ENCODE measurements at regions not wholly inside any gene's neighbourhood (a gene's known extent, or its start where the extent isn't known, plus 50 kb on each side); places are given as distances from the start of the nearest gene placed in this dataset.
"Not testable (repeated sequence)": the region's sequence is repeated elsewhere in the genome, so short reads cannot be mapped to it uniquely, and the experiment has no call there.

DNA sequence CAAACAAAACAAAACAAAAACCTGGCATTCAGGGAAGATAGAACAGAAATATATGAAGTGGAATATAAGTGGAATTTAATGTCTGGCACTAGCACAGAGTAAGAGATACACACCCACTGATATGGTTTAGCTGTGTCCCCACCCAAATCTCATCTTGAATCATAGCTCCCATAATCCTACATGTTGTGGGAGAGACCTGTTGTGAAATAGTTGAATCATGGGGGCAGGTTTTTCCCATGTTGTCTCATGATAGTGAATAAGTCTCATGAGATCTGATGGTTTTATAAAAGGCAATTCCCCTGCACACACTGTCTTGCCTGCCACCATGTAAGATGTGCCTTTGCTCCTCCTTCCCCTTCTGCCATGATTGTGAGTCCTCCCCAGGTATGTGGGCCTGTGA, 200.1 kb upstream of the RGS17 start:
- TF ChIP-seq POLR2A (IDR thresholded peaks at IDR 0.05); POLR2AphosphoS5 (IDR thresholded peaks at IDR 0.05); CTCF (IDR thresholded peaks at IDR 0.05 in 8 of 11, conservative IDR thresholded peaks at IDR 0.05 in 3 of 11): not testable (repeated sequence)
